IMR-90 (cell line): ENCODE measurements at regions not wholly inside any gene's neighbourhood (a gene's known extent, or its start where the extent isn't known, plus 50 kb on each side); places are given as distances from the start of the nearest gene placed in this dataset.

Experiments
- ATAC-seq: fragments of 200-7000 bp; cut with Tn5 transposase; 2 replicates; pipeline ENCODE4 v1.9.1; 2020; ENCODE audit warnings: low read depth, mild to moderate bottlenecking, moderate library complexity
- BruUV-seq: library from RNA; stranded (reverse); fragments of 400-500 nt; replicated peaks from 2 replicates; lab custom pipeline; 2021; lab: Mats Ljungman, UMichigan
- CTCF ChIA-PET: fragments of 300-600 bp; formaldehyde crosslinking; extraction: SDS; loops from one replicate; lab custom pipeline; 2021; ENCODE audit warnings: antibody characterized with exemption; lab: Yijun Ruan, JAX
- POLR2A ChIA-PET: fragments of 300-600 bp; sonication (Branson Sonifier 250); formaldehyde crosslinking; loops from one replicate; lab custom pipeline; 2022; ENCODE audit warnings: antibody characterized with exemption; ENCODE audit not compliant: unreplicated experiment; lab: Charles Lee
- DNase-seq: peaks from one replicate; pipeline ENCODE4 v3.0.0; 2013
- H2AFZ ChIP-seq: replicated peaks from 2 replicates; pipeline ENCODE3; 2013; ENCODE audit warnings: low read length, mild to moderate bottlenecking; ENCODE audit not compliant: poor library complexity
- H2AK5ac ChIP-seq: 2 replicates; pipeline ENCODE4 v1.6.1; 2013; ENCODE audit warnings: low read depth, low read length, inconsistent platforms
- H2AK9ac ChIP-seq: replicated peaks from 2 replicates; pipeline ENCODE3; 2013; ENCODE audit warnings: mild to moderate bottlenecking, low read depth, low read length, moderate library complexity; ENCODE audit not compliant: poor library complexity
- H2BK120ac ChIP-seq: 2 replicates; pipeline ENCODE4 v1.6.1; 2013; ENCODE audit warnings: low read depth, low read length, inconsistent platforms
- H2BK15ac ChIP-seq: 3 replicates; pipeline ENCODE4 v1.6.1; 2013; ENCODE audit warnings: low read depth, low read length, inconsistent platforms
- H2BK20ac ChIP-seq: 2 replicates; pipeline ENCODE4 v1.6.1; 2013; ENCODE audit warnings: low read depth, mild to moderate bottlenecking, inconsistent platforms, low read length, moderate library complexity
- H2BK5ac ChIP-seq: 2 replicates; pipeline ENCODE4 v1.6.1; 2013; ENCODE audit warnings: mild to moderate bottlenecking, low read depth, low read length, inconsistent platforms; ENCODE audit not compliant: poor library complexity, severe bottlenecking
- H3K14ac ChIP-seq: replicated peaks from 2 replicates; pipeline ENCODE4 v1.6.1; 2013; ENCODE audit warnings: low read depth, low read length, inconsistent platforms
- H3K18ac ChIP-seq: 2 replicates; pipeline ENCODE4 v1.6.1; 2013; ENCODE audit warnings: low read depth, low read length, control low read depth
- H3K23ac ChIP-seq: 2 replicates; pipeline ENCODE4 v1.6.1; 2013; ENCODE audit warnings: low read depth, low read length, inconsistent platforms
- H3K27ac ChIP-seq: 2 replicates; pipeline ENCODE4 v1.5.1; 2013; ENCODE audit warnings: mild to moderate bottlenecking, control low read depth, low read length; ENCODE audit not compliant: insufficient read depth
- H3K27me3 ChIP-seq: 2 replicates; pipeline ENCODE4 v1.6.1; 2013; ENCODE audit warnings: low read length; ENCODE audit not compliant: control insufficient read depth, insufficient read depth
- H3K36me3 ChIP-seq: 2 replicates; pipeline ENCODE4 v1.6.1; 2013; ENCODE audit warnings: low read length, mixed read lengths; ENCODE audit not compliant: control insufficient read depth, insufficient read depth
- H3K4ac ChIP-seq: 2 replicates; pipeline ENCODE4 v1.6.1; 2013; ENCODE audit warnings: low read depth, low read length, inconsistent platforms
- H3K4me1 ChIP-seq: 2 replicates; pipeline ENCODE4 v1.6.1; 2013; ENCODE audit warnings: low read length, mixed read lengths; ENCODE audit not compliant: control insufficient read depth, insufficient read depth
- H3K4me2 ChIP-seq: 2 replicates; pipeline ENCODE4 v1.6.1; 2013; ENCODE audit warnings: low read depth, mild to moderate bottlenecking, control low read depth, low read length, moderate library complexity
- H3K4me3 ChIP-seq: 2 replicates; pipeline ENCODE4 v1.5.1; 2013; ENCODE audit warnings: low read depth, mild to moderate bottlenecking, control low read depth, low read length, moderate library complexity; ENCODE audit not compliant: insufficient read depth
- H3K56ac ChIP-seq: 2 replicates; pipeline ENCODE4 v1.6.1; 2013; ENCODE audit warnings: low read length, inconsistent platforms; ENCODE audit not compliant: insufficient read depth; ENCODE audit errors: extremely low read depth
- H3K79me1 ChIP-seq, 2 experiments: 2 replicates each; pipeline ENCODE4 v1.6.1; 2013; ENCODE audit warnings: low read length in 2 of 2, inconsistent platforms in 1 of 2, low read depth in 1 of 2
- H3K9ac ChIP-seq: 2 replicates; pipeline ENCODE4 v1.6.1; 2013; ENCODE audit warnings: low read depth, low read length, control low read depth
- H3K9me1 ChIP-seq: 2 replicates; pipeline ENCODE4 v1.6.1; 2013; ENCODE audit warnings: low read length, inconsistent platforms; ENCODE audit not compliant: insufficient read depth
- H3K9me3 ChIP-seq: 2 replicates; pipeline ENCODE4 v1.6.1; 2013; ENCODE audit warnings: low read length; ENCODE audit not compliant: control insufficient read depth, insufficient read depth
- H4K20me1 ChIP-seq: 2 replicates; pipeline ENCODE4 v1.6.1; 2013; ENCODE audit warnings: low read length, inconsistent platforms; ENCODE audit not compliant: insufficient read depth
- H4K5ac ChIP-seq: 2 replicates; pipeline ENCODE4 v1.6.1; 2013; ENCODE audit warnings: mild to moderate bottlenecking, low read depth, low read length, control low read depth
- H4K8ac ChIP-seq, 2 experiments: 2 replicates each; pipeline ENCODE4 v1.6.1; 2013; ENCODE audit warnings: low read depth in 2 of 2, low read length in 2 of 2, control low read depth in 1 of 2, inconsistent platforms in 1 of 2
- H4K91ac ChIP-seq: 2 replicates; pipeline ENCODE4 v1.6.1; 2013; ENCODE audit warnings: low read depth, low read length, inconsistent platforms; ENCODE audit not compliant: insufficient read depth
- BHLHE40 ChIP-seq: fragments of 150-350 bp; IDR thresholded peaks from 2 replicates; pipeline ENCODE4 v1.6.1; 2016; ENCODE audit warnings: mild to moderate bottlenecking, low read depth, low read length
- CEBPB ChIP-seq: IDR thresholded peaks from 2 replicates; pipeline ENCODE4 v1.6.1; 2012; ENCODE audit warnings: low read depth, low read length, improper control_type of control experiment
- CHD1 ChIP-seq: IDR thresholded peaks from 2 replicates; pipeline ENCODE4 v1.6.1; 2012; ENCODE audit warnings: low read depth, low read length, improper control_type of control experiment
- CTCF ChIP-seq: conservative IDR thresholded peaks from 2 replicates; pipeline ENCODE4 v1.5.1; 2012; ENCODE audit warnings: mild to moderate bottlenecking, low read depth, low read length, improper control_type of control experiment
- ELK1 ChIP-seq: fragments of 150-350 bp; IDR thresholded peaks from 2 replicates; pipeline ENCODE4 v1.6.1; 2016; ENCODE audit warnings: low read depth, mild to moderate bottlenecking, low read length, moderate library complexity, borderline replicate concordance
- FOS ChIP-seq: fragments of 150-350 bp; IDR thresholded peaks from 2 replicates; pipeline ENCODE4 v1.6.1; 2016; ENCODE audit warnings: low read depth, low read length
- MAFK ChIP-seq: IDR thresholded peaks from 2 replicates; pipeline ENCODE4 v1.6.1; 2012; ENCODE audit warnings: low read depth, low read length, improper control_type of control experiment
- MAZ ChIP-seq: IDR thresholded peaks from 2 replicates; pipeline ENCODE4 v1.6.1; 2012; ENCODE audit warnings: low read depth, mild to moderate bottlenecking, low read length, improper control_type of control experiment, moderate library complexity, borderline replicate concordance
- MXI1 ChIP-seq: IDR thresholded peaks from 2 replicates; pipeline ENCODE4 v1.6.1; 2012; ENCODE audit warnings: low read depth, mild to moderate bottlenecking, low read length, moderate library complexity, borderline replicate concordance
- NFE2L2 ChIP-seq: fragments of 150-350 bp; IDR thresholded peaks from 2 replicates; pipeline ENCODE4 v1.6.1; 2016; ENCODE audit warnings: low read depth, mild to moderate bottlenecking, low read length
- POLR2A ChIP-seq: IDR thresholded peaks from 2 replicates; pipeline ENCODE4 v1.6.1; 2012; ENCODE audit warnings: mild to moderate bottlenecking, low read depth, low read length
- RAD21 ChIP-seq: IDR thresholded peaks from 2 replicates; pipeline ENCODE4 v1.6.1; 2012; ENCODE audit warnings: low read length, improper control_type of control experiment
- RCOR1 ChIP-seq: IDR thresholded peaks from 2 replicates; pipeline ENCODE4 v1.6.1; 2012; ENCODE audit warnings: mild to moderate bottlenecking, low read length, improper control_type of control experiment; ENCODE audit not compliant: insufficient replicate concordance
- RFX5 ChIP-seq: IDR thresholded peaks from 2 replicates; pipeline ENCODE4 v1.8.0; 2012; ENCODE audit warnings: low read depth, mild to moderate bottlenecking, low read length, moderate library complexity
- SMC3 ChIP-seq: fragments of 150-350 bp; IDR thresholded peaks from 2 replicates; pipeline ENCODE4 v1.6.1; 2016; ENCODE audit warnings: low read depth, mild to moderate bottlenecking, antibody characterized with exemption, low read length, moderate library complexity
- USF2 ChIP-seq: fragments of 150-350 bp; IDR thresholded peaks from 2 replicates; pipeline ENCODE4 v1.6.1; 2017; ENCODE audit warnings: mild to moderate bottlenecking, antibody characterized with exemption, low read length, low read depth
- WGBS, 2 experiments: methylation state at CpG; one replicate each; pipeline versions ENCODE4 v1.1.5 to v1.1.7; 2013; ENCODE audit warnings: missing lambda C conversion rate in 2 of 2; ENCODE audit not compliant: insufficient read length in 1 of 2; ENCODE audit errors: extremely low coverage in 2 of 2; 5-methylcytosine and 5-hydroxymethylcytosine counted together
- dilution Hi-C: fragments of 300-500 bp; cut with HindIII; formaldehyde crosslinking; loops from one replicate; pipeline ENCODE4 v1.14.3; 2018; ENCODE audit warnings: low sequenced_read_pairs; ENCODE audit not compliant: unreplicated experiment
- in situ Hi-C: fragments of 300-500 bp; cut with MboI; formaldehyde crosslinking; loops from 3 replicates; pipeline ENCODE4 v1.14.3; 2019; ENCODE audit warnings: low sequenced_read_pairs, inconsistent platforms, mixed read lengths
- intact Hi-C: fragments of 100-400 bp; cut with micrococcal nuclease; formaldehyde crosslinking; loops from 2 replicates; pipeline ENCODE4 v1.10.0; 2022

GRCh38 chr11:28512143-28512756, 404.1 kb downstream of the METTL15 start:
- H2BK20ac ChIP-seq: no peak overlapping the region
- no TSS peak for BruUV-seq
- in situ Hi-C loops: no loop called here
- no peak overlapping the region for H2AK9ac ChIP-seq
- dilution Hi-C loops: no loop called here
- ChIA-PET CTCF (no interaction called here), POLR2A (no interaction called here)
- H4K5ac ChIP-seq: no peak overlapping the region
- no peak overlapping the region for H2AK5ac ChIP-seq
- no peak overlapping the region for H3K27ac ChIP-seq
- no peak overlapping the region for H3K4ac ChIP-seq
- no peak overlapping the region for H3K18ac ChIP-seq
- H4K20me1 ChIP-seq: no peaks in the 10 kb centered on the region
- no peak overlapping the region for H3K4me3 ChIP-seq
- no peak overlapping the region for H2BK120ac ChIP-seq
- no peak overlapping the region for H2BK5ac ChIP-seq
- H2BK15ac ChIP-seq: no peak overlapping the region
- no peaks in the 10 kb centered on the region for H3K9me1 ChIP-seq
- H3K56ac ChIP-seq: no peak overlapping the region
- H3K23ac ChIP-seq: no peak overlapping the region
- ATAC-seq (no peak), DNase-seq (no peak)
- H3K9ac ChIP-seq: no peak overlapping the region
- TF ChIP-seq MXI1 (no peak), SMC3 (no peak), CHD1 (no peak), NFE2L2 (no peak), MAZ (no peak), RFX5 (no peak), POLR2A (no peak), RCOR1 (no peak), RAD21 (no peak), FOS (no peak), USF2 (no peak), BHLHE40 (no peak), MAFK (no peak), CEBPB (no peak), ELK1 (no peak), CTCF (no peak)
- H4K91ac ChIP-seq: no peak overlapping the region
- H3K4me1 ChIP-seq: peaks cover 3% of the 10 kb centered on the region; the same call in 1 of the 2 replicates
- no peaks in the 10 kb centered on the region for H3K9me3 ChIP-seq
- H3K27me3 ChIP-seq: no peaks in the 10 kb centered on the region
- WGBS, 2 experiments: 95% methylated on average over 4 of the region's 19 CpGs; no CpG with 5 or more reads in 1 of the 2 experiments
- intact Hi-C loops: no loop called here
- no peak overlapping the region for H3K4me2 ChIP-seq
- no peak overlapping the region for H3K14ac ChIP-seq
- H2AFZ ChIP-seq: no peak overlapping the region
- no peaks in the 10 kb centered on the region for H3K36me3 ChIP-seq
- H4K8ac ChIP-seq: no peak overlapping the region
- H3K79me1 ChIP-seq: no peaks in the 10 kb centered on the region
